Islet precursor cell (in vitro differentiated cells): ENCODE measurements at regions not wholly inside any gene's neighbourhood (a gene's known extent, or its start where the extent isn't known, plus 50 kb on each side); places are given as distances from the start of the nearest gene placed in this dataset.

ENCODE experiments used
- DNase-seq: peaks from one replicate; pipeline ENCODE4 v3.0.0-alpha.2; 2018

- DNase-seq = no peak
Observed at GRCh38 chr6:128827675-128828464, 55.1 kb upstream of the LAMA2 start.

- DNase-seq = no peak
Observed at GRCh38 chr6:128826606-128827005, 56.3 kb upstream of the LAMA2 start.

DNA sequence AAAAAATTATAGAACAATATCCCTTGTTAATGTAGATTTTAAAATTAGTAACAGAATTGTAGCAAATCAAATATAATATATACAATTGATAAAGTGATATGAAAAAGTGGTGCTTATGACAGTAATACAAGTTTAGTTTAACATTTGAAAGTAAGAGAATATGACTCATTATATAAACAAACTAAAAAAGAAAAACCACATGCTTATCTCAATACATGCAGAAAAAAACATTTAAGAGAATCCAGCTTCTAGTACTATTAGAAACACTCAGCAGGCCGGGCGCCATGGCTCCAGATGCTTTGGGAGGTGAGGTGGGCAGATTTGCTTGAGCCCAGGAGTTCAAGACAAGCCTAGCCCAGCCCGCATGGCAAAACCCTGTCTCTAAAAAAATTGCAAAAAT lies 60.7 kb upstream of the LAMA2 start:
- no peak for DNase-seq

DNA sequence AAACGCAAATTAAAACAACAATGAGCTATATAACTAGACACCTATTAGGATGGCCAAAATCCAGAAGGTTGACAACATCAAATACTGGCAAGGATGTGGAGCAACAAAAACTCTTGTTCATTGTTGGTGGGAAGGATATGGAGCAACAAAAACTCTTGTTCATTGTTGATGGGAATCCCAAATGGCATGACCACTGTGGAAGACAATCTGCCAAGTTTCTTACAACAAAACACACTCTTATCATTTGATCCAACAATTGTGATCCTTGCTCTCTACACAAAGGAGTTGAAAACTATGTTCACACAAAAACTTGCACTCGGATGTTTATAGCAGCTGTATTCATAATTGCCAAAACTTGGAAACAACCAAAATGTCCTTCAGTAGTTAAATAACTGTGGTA lies 61.8 kb upstream of the LAMA2 start:
- no peak for DNase-seq

- DNase-seq = no peak
Observed at GRCh38 chr6:128808856-128809255, 74.1 kb upstream of the LAMA2 start.

DNA sequence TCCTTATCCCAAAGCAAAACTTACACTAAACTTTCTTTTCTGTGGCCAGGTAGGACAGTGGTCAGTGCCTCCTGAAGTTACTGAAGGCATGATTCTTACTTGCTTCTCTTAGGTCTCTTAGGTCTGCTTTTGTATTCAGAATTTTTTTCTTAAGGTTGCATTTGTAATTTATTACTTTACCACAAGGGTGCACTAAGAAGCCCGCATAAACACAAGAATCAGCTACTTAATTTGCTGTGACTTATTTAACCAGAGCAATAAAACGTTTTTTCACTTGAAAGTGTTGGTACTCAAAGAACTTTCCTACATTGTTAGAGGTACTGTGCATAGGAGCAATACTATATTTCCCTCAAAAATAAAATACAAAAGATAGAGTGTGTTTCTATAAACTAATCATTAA lies 75.4 kb upstream of the LAMA2 start:
- no peak for DNase-seq

DNA sequence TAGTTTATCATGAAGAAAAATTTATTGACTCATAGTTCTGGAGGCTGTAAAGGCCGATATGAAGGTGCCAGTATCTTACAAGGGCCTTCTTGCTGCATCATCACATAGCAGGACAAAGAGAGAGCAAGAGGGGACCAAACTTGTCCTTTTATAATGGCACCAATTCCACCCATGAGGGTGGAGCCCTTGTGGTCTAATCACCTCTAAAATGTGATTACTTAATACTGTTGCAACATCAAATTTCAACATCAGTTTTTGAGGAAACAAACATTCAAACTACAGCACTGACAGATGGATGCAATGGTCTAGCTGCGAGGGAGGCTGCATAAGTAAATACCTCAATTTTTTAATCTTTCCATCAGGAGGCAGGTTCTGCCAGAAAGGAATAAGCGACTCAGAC lies 76.7 kb upstream of the LAMA2 start:
- DNase-seq = no peak

DNA sequence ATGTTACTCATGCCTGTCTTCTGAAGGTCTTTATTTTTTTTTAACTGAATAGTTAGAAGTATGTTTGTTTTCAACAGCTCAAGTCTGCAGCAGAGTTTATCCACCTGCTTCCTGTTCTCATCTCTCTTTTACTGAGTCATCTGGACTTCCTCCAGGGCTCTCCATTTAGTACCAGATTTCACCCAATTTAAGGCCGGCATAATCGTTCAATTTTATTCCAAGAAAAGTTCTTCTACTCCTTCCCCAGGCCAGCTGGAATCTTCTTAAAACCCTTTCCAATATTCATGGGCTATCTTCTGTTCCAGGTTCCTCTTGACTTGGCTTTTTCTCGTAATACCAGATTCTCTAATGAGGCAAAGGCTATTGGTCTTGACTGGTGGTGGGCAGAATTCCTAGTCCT lies 79.0 kb upstream of the LAMA2 start:
- no peak for DNase-seq

DNA sequence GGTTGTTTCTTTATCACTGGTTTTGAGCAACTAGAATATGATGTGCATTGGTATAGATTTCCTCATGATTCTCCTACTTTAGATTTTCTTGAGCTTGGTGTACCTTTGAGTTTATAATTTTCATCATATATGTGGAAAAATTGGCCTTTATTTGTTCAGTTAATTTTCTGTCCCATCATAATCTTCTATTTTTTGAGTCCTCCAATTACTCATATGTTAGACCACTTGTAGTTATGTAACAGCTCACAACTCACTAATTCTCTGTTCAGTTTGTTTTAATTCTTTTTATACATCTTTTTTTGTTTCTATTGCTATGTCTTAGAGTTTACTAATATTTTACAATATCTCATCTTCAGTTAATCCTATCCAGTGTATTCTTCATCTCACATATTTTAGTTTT lies 81.3 kb upstream of the LAMA2 start:
- DNase-seq = no peak

DNA sequence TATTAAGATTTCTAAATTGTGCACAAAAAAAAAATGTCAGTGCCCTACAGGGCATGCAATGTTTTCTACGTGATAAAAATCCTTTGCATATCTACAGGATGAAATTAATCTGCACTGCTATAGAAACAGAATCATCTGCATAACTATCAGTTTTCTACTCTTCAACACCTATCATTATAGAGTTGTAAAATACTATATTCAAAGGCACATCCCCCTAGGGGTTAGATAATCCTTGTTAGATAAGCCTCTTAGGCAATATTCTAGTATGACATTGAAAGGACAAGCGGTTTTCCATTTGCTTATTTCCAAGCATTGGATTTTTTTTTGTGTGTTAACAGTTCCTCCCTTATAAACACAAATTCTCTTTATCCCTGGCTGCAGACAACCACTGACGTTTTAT lies 98.7 kb upstream of the LAMA2 start:
- no peak for DNase-seq

- no peak for DNase-seq
Observed at GRCh38 chr6:128768187-128768586, 114.8 kb upstream of the LAMA2 start.

DNA sequence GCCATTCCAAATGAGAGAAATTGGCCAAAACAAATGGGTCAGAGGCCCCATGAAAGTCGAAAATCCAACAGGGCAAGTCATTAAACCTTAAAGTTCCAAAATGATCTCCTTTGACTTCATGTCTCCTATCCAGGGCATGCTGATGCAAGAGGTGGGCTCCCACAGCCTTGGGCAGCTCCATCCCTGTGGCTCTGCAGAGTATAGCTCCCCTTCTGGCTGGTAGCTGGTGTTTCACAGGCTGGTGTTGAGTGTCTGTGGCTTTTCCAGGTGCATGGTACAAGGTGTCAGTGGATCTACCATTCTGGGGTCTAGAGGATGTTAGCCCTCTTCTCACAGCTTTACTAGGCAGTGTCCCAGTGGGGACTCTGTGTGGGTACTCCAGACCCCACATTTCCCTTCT lies 115.2 kb upstream of the LAMA2 start:
- DNase-seq = no peak

DNA sequence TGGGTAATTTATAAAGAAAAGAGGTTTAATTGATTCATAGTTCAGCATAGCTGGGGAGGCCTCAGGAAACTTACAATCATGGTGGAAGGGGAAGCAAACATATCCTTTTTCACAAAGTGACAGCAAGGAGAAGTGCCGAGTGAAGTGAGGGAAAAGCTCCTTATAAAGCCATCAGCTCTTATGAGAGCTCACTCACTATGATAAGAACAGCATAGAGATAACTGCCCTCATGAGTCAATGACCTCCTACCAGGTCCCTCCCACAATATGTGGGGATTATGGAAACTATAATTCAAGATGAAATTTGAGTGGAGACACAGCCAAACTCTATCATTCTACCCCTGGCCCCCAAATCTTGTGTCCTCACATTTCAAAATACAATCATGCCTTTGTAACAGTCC lies 115.8 kb upstream of the LAMA2 start:
- no peak for DNase-seq

GRCh38 chr6:128763599-128764300 lies 119.2 kb upstream of the LAMA2 start:
- no peak for DNase-seq

- no peak for DNase-seq
Observed at GRCh38 chr6:128759901-128760300, 123.0 kb upstream of the LAMA2 start.

DNA sequence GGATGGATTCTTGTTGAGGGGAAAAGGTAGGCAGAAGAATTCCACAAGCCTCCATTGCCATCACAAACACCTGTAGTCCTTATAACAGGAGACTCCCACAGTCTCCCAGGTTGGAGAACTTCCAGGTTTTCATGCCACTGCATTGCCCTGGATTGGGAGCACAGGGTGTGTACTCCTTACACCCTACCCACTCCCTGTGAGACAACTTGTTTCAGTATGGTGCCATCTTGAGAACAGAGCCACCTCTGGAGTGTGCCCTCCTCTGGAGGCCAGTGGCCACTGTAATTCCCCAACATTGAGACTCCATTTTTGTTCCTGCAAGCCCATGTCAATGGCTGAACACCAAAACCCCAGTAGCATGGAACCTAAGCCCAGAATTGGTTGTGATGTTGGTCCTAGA lies 123.5 kb upstream of the LAMA2 start:
- DNase-seq = no peak

- DNase-seq = no peak
Observed at GRCh38 chr6:128757961-128758360, 125.0 kb upstream of the LAMA2 start.

GRCh38 chr6:128754658-128755256 lies 128.2 kb upstream of the LAMA2 start:
- DNase-seq = no peak

DNA sequence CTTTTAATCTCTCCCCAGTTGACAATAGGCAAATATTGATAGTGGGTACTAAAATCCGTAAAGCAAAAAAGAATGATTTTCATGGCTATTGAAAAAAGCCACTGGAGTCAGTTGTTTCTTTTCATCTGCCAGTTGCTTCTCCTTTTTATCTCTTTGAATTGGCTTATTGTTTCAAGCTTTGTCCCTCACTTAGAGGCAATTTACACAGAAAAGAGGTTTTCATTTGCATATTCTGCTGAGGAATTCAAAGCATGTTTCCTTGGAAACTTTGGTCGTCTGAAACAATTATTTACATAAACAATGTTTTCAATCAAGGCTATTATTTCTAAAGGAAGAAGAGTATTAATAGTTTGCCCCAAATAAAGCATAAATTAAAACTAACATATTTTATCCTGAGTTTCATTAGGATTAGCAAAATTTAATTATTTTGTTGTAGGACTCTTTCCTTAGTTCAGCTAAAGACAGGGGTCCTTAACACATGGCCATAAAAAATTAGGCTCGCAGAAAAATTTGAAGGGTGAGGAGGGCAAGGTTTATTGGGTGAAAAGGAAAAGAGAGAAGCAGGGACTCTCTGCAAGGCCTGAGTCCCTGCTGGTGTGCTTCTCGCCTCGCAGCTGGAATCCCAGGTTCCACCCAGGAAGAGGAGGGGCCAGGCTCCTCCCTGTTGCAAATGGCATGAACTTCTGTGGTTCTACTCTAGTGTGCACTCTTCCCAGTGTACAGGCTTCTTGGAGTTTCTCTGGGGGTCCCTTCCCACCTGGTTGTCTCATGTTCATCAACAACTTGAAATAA lies 138.8 kb upstream of the LAMA2 start:
- DNase-seq = no peak

GRCh38 chr6:128742900-128743299 lies 140.0 kb upstream of the LAMA2 start:
- DNase-seq = no peak

GRCh38 chr6:128740951-128741350 lies 142.0 kb upstream of the LAMA2 start:
- no peak for DNase-seq

DNA sequence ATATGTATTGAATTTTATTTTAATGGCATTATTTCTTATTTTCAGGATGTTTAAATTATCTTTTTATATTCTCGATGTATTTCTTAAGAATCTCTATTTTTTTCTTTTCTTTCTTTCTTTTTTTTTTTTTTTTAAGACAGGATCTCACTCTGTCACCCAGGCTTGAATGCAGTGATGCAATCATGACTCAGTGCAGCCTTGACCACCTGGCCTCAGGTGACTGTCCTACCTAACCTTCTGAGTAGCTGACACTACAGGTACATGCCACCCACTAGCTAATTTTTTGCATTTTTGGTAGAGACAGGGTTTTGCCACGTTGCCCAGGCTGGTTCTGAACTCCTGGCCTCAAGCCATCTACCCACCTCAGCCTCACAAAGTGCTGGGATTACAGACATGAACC lies 143.8 kb upstream of the LAMA2 start:
- no peak for DNase-seq

DNA sequence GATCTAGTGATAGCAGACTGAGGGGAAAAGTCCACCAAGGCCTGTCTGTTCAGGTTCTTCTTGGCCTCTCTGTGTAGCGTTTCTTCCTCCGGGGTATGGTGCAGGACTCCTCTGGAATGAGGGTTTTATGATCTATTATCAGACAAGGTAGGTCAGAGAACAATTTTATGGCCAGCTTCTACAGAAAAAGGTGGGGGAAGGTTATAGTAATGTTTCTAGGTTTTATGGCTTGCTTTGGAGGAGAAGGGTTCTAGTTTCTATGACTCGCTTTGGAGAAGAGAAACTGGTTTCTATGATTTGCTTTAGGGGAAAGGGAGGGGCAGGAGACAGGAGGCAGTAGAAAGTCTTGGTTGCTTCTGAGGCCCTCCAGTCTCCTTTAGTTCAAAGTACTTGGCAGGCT lies 144.8 kb upstream of the LAMA2 start:
- no peak for DNase-seq

DNA sequence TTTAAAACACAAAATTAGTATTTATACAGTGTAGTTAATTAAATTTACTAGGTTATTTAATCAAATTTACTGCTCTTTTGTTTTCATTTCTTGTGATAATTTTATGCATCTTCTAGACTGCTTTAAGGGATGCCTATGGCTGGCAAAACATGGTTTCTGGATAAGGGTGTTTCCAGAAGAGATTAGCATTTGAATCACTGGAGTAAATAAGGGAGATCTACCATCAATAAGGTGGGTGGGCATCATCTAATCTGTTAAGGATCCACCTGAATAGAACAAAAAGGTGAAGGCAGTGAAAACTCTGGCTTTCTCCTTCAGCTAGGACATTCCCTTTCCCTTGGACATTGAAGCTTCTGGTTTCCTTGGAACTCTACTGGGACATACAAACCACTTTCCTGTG lies 146.2 kb upstream of the LAMA2 start:
- DNase-seq = no peak
